MM.1S (cell line): ENCODE measurements at regions not wholly inside any gene's neighbourhood (a gene's known extent, or its start where the extent isn't known, plus 50 kb on each side); places are given as distances from the start of the nearest gene placed in this dataset.

Source experiments
- DNase-seq: peaks from one replicate; pipeline ENCODE4 v3.0.0-alpha.2; 2015
- H2AFZ ChIP-seq: fragments of 300-600 bp; sonication (generic); 2 replicates; pipeline ENCODE4 v1.6.0; 2016; ENCODE audit warnings: antibody characterized with exemption, low read length
- H3F3A ChIP-seq: fragments of 300-600 bp; sonication (generic); 2 replicates; pipeline ENCODE4 v1.6.1; 2016; ENCODE audit warnings: mild to moderate bottlenecking, antibody characterized with exemption, low read length, moderate library complexity, mixed read lengths; ENCODE audit not compliant: insufficient read depth
- H3K27ac ChIP-seq: fragments of 300-600 bp; sonication (generic); 2 replicates; pipeline ENCODE4 v1.5.1; 2016; ENCODE audit warnings: mild to moderate bottlenecking, low read length
- H3K27me3 ChIP-seq: fragments of 300-600 bp; sonication (generic); replicated peaks from 2 replicates; pipeline ENCODE4 v1.6.0; 2016; ENCODE audit warnings: low read length; ENCODE audit not compliant: insufficient read depth
- H3K36me3 ChIP-seq: fragments of 300-600 bp; sonication (generic); replicated peaks from 2 replicates; pipeline ENCODE4 v1.6.1; 2016; ENCODE audit warnings: mild to moderate bottlenecking, low read length, mixed read lengths; ENCODE audit not compliant: insufficient read depth
- H3K4me1 ChIP-seq: fragments of 300-600 bp; sonication (generic); 2 replicates; pipeline ENCODE4 v1.6.1; 2016; ENCODE audit warnings: low read length, mixed read lengths
- H3K4me2 ChIP-seq: fragments of 300-600 bp; sonication (generic); 2 replicates; pipeline ENCODE4 v1.6.0; 2016; ENCODE audit warnings: low read depth, low read length
- H3K4me3 ChIP-seq: fragments of 300-600 bp; sonication (generic); 2 replicates; pipeline ENCODE4 v1.5.1; 2016; ENCODE audit warnings: low read length, mixed read lengths
- H3K79me2 ChIP-seq: fragments of 300-600 bp; sonication (generic); 2 replicates; pipeline ENCODE4 v1.6.1; 2016; ENCODE audit warnings: mixed run types, low read length, mixed read lengths
- H3K9ac ChIP-seq: fragments of 300-600 bp; sonication (generic); 2 replicates; pipeline ENCODE4 v1.6.1; 2016; ENCODE audit warnings: low read length, mixed read lengths
- H3K9me2 ChIP-seq: fragments of 300-600 bp; sonication (generic); replicated peaks from 2 replicates; pipeline ENCODE4 v1.6.1; 2016; ENCODE audit warnings: mild to moderate bottlenecking, low read length, mixed read lengths; ENCODE audit not compliant: insufficient read depth
- H3K9me3 ChIP-seq: fragments of 300-600 bp; sonication (generic); replicated peaks from 2 replicates; pipeline ENCODE4 v1.6.1; 2016; ENCODE audit warnings: mild to moderate bottlenecking, low read length, mixed read lengths; ENCODE audit not compliant: insufficient read depth
- H4K20me1 ChIP-seq: fragments of 300-600 bp; sonication (generic); 2 replicates; pipeline ENCODE4 v1.6.1; 2016; ENCODE audit warnings: mild to moderate bottlenecking, low read length, moderate library complexity, mixed read lengths; ENCODE audit not compliant: insufficient read depth
- EZH2 ChIP-seq: fragments of 300-600 bp; sonication (generic); optimal IDR thresholded peaks from 2 replicates; pipeline ENCODE3; 2017; ENCODE audit warnings: low read depth, mild to moderate bottlenecking, antibody characterized with exemption, low read length, mixed read lengths
- EZH2phosphoT487 ChIP-seq: fragments of 300-600 bp; sonication (generic); IDR thresholded peaks from 2 replicates; pipeline ENCODE4 v1.6.1; 2018; ENCODE audit warnings: antibody characterized with exemption, low read length
- TF ChIP-seq, protein P1 (sequence below): fragments of 300-600 bp; sonication (generic); IDR thresholded peaks from 2 replicates; pipeline ENCODE4 v1.5.1; 2016; ENCODE audit warnings: antibody characterized with exemption, low read length, mixed read lengths

DNA sequence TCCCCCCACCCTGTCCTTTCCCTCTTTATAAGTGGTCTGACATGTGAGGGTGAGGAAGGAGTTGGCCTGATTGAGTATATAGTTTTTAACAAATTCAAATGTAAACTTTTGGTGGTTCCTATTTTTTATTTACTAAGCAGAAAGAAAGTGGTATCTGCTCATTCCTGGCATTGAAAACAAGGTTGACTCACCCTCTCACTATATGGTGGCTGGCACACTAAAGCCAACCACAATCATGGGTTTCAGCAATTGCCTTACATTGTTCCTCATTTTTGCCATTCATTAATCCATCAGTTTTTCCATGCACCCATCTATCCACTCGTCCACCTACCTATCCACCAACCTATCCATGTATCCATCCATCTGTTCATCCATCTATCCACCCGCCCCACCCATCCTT, 75.4 kb upstream of the IGFBP5 start:
- Histone ChIP-seq H2AFZ (no peak overlapping the region), H3K79me2 (no peaks in the 10 kb centered on the region), H3K4me2 (no peak overlapping the region), H3K9me2 (no peaks in the 10 kb centered on the region), H3K9me3 (no peaks in the 10 kb centered on the region), H3K36me3 (no peaks in the 10 kb centered on the region), H3K9ac (no peak overlapping the region), H3K4me3 (no peak overlapping the region), H3F3A (no peaks in the 10 kb centered on the region), H3K27ac (no peak overlapping the region), H3K27me3 (no peaks in the 10 kb centered on the region), H3K4me1 (no peaks in the 10 kb centered on the region), H4K20me1 (no peaks in the 10 kb centered on the region)
- DNase-seq = no peak
- TF ChIP-seq EZH2 = no peak
- TF ChIP-seq EZH2phosphoT487 = no peak

DNA sequence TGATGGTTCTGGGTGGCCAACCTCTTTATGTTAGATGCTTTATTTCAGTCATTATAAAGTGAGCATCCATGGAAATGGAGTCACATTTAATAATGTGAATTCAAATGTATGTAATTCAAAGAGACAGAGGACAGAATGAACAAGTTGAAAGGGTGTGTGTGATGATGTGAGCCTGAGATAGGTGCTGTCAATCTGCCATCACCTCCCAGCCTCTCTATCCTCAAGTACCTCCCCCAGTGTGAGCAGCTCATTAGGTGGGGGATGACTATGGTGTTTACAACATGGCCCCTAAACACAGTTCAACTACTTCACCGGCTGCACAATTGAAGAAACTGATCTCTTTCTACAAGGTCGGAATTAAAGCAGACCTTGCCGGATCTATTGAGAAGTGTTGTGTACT, 74.7 kb upstream of the IGFBP5 start:
- H3K27me3 ChIP-seq = no peaks in the 10 kb centered on the region
- no peaks in the 10 kb centered on the region for H4K20me1 ChIP-seq
- TF ChIP-seq EZH2 (no peak), EZH2phosphoT487 (no peak)
- TF ChIP-seq, protein P1, sequence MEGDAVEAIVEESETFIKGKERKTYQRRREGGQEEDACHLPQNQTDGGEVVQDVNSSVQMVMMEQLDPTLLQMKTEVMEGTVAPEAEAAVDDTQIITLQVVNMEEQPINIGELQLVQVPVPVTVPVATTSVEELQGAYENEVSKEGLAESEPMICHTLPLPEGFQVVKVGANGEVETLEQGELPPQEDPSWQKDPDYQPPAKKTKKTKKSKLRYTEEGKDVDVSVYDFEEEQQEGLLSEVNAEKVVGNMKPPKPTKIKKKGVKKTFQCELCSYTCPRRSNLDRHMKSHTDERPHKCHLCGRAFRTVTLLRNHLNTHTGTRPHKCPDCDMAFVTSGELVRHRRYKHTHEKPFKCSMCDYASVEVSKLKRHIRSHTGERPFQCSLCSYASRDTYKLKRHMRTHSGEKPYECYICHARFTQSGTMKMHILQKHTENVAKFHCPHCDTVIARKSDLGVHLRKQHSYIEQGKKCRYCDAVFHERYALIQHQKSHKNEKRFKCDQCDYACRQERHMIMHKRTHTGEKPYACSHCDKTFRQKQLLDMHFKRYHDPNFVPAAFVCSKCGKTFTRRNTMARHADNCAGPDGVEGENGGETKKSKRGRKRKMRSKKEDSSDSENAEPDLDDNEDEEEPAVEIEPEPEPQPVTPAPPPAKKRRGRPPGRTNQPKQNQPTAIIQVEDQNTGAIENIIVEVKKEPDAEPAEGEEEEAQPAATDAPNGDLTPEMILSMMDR = no peak
- H3K4me1 ChIP-seq = no peaks in the 10 kb centered on the region
- H3K27ac ChIP-seq = no peak overlapping the region
- H3K9ac ChIP-seq = no peak overlapping the region
- no peaks in the 10 kb centered on the region for H3K9me2 ChIP-seq
- no peaks in the 10 kb centered on the region for H3K79me2 ChIP-seq
- H2AFZ ChIP-seq = no peak overlapping the region
- no peak overlapping the region for H3K4me2 ChIP-seq
- no peak overlapping the region for H3K4me3 ChIP-seq
- no peaks in the 10 kb centered on the region for H3F3A ChIP-seq
- H3K9me3 ChIP-seq = no peaks in the 10 kb centered on the region
- no peak for DNase-seq
- no peaks in the 10 kb centered on the region for H3K36me3 ChIP-seq

DNA sequence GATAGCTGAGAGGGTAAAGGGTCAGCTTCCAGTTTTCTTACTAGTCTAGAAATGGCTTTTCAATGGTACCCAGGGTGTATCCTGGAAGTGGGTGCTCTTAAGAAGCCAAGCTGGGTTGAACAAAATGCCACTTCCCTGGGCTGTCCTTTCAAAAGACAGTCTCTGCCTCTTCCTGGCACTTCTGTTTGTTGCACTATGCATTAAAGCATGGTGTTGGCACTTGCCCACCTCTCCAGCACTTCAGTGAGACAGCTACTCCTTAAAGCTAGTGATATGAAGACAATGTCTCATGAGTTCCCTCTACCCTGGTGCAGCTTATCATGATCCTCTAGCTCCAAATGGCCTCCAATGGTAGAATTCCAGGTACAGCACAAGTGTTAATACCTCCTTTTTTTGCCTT, 74.3 kb upstream of the IGFBP5 start:
- H3K27me3 ChIP-seq = no peaks in the 10 kb centered on the region

DNA sequence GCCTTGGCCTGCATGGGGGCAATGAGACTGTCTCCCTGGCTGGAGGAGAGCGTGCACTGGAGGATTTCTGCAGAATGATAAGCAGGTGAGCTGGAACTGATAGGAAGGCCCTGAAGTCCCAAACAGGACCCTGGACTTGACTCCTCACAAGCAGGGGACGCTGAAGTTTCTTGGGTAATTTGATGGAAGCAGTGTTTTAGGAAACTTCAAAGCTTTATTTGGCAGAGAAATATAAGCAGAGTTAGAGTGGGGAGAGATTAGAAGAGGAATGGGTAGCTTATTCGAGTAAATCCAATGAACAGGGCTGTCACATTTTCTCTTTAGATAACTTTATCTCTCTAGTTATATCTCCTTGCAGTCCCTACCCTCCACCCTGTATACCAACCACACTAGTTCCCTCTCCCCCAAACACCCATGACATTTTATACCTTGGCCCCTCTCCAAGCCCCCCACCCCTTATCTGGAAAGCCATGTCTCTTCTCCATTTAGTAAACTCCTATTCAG, 73.6 kb upstream of the IGFBP5 start:
- H3K27ac ChIP-seq = no peak overlapping the region
- H2AFZ ChIP-seq = no peak overlapping the region
- H3K27me3 ChIP-seq = no peaks in the 10 kb centered on the region
- no peaks in the 10 kb centered on the region for H3K4me1 ChIP-seq
- H4K20me1 ChIP-seq = no peaks in the 10 kb centered on the region
- H3K4me3 ChIP-seq = no peak overlapping the region
- H3K9ac ChIP-seq = no peak overlapping the region
- DNase-seq = no peak
- no peaks in the 10 kb centered on the region for H3K9me3 ChIP-seq
- H3K9me2 ChIP-seq = no peaks in the 10 kb centered on the region
- no peaks in the 10 kb centered on the region for H3K79me2 ChIP-seq
- no peaks in the 10 kb centered on the region for H3K36me3 ChIP-seq
- H3F3A ChIP-seq = no peaks in the 10 kb centered on the region
- TF ChIP-seq EZH2 (no peak), EZH2phosphoT487 (no peak)
- TF ChIP-seq, protein P1 = no peak
- H3K4me2 ChIP-seq = no peak overlapping the region

More for the DNA sequence above, 74.3 kb upstream of the IGFBP5 start:
- Histone ChIP-seq H3K4me2 (no peak overlapping the region), H4K20me1 (no peaks in the 10 kb centered on the region), H3K9me3 (no peaks in the 10 kb centered on the region), H3F3A (no peaks in the 10 kb centered on the region), H3K9me2 (no peaks in the 10 kb centered on the region), H3K36me3 (no peaks in the 10 kb centered on the region), H3K4me1 (no peaks in the 10 kb centered on the region), H3K79me2 (no peaks in the 10 kb centered on the region), H3K27ac (no peak overlapping the region), H3K4me3 (no peak overlapping the region), H3K9ac (no peak overlapping the region), H2AFZ (no peak overlapping the region)
- no peak for DNase-seq
- TF ChIP-seq, protein P1 = no peak
- TF ChIP-seq EZH2 = no peak
- no peak for TF ChIP-seq EZH2phosphoT487
